Brain pericyte (primary cell): ENCODE measurements at regions not wholly inside any gene's neighbourhood (a gene's known extent, or its start where the extent isn't known, plus 50 kb on each side); places are given as distances from the start of the nearest gene placed in this dataset.
A peak's percentile ranks its signal among the peaks of the same experiment; 100 is the strongest.
"Not testable (repeated sequence)": the region's sequence is repeated elsewhere in the genome, so short reads cannot be mapped to it uniquely, and the experiment has no call there.

Source experiments
- DNase-seq: peaks from one replicate; pipeline ENCODE4 v3.0.0-alpha.2; 2012; ENCODE audit warnings: low read depth, low spot score

DNA sequence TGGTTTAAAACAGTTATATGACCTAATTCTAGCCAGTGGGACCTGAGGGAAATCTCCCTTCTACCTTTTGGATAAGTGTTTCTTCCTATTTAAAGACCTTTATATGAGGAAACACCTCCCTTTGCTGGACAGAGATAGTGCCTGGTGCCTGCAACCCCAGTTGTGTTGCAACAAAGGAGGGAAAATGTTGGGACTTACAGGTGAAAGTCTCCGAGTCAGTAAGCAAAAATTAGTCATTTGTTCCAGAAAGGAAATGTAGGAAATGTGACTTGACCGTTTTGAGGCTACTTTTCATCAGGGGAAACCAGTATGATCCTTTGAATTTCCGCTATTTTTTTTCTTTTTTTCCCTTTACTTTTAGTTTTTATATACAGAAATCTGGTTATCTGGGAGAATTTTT, 165.5 kb downstream of the DKK1 start:
- no peak for DNase-seq

- DNase-seq: no peak
These were observed 168.0 kb downstream of the DKK1 start for GRCh38 chr10:52481986-52482555.

GRCh38 chr10:52483587-52483986, 169.5 kb downstream of the DKK1 start:
- DNase-seq: no peak

GRCh38 chr10:52484206-52485065, 170.4 kb downstream of the DKK1 start:
- DNase-seq: no peak

- DNase-seq: no peak
These were observed 171.4 kb downstream of the DKK1 start for GRCh38 chr10:52485462-52485861.

- peak; percentile 21 for DNase-seq
These were observed 172.9 kb downstream of the DKK1 start for GRCh38 chr10:52486840-52487611.

- DNase-seq: no peak
These were observed 174.8 kb downstream of the DKK1 start for GRCh38 chr10:52488606-52489485.

DNA sequence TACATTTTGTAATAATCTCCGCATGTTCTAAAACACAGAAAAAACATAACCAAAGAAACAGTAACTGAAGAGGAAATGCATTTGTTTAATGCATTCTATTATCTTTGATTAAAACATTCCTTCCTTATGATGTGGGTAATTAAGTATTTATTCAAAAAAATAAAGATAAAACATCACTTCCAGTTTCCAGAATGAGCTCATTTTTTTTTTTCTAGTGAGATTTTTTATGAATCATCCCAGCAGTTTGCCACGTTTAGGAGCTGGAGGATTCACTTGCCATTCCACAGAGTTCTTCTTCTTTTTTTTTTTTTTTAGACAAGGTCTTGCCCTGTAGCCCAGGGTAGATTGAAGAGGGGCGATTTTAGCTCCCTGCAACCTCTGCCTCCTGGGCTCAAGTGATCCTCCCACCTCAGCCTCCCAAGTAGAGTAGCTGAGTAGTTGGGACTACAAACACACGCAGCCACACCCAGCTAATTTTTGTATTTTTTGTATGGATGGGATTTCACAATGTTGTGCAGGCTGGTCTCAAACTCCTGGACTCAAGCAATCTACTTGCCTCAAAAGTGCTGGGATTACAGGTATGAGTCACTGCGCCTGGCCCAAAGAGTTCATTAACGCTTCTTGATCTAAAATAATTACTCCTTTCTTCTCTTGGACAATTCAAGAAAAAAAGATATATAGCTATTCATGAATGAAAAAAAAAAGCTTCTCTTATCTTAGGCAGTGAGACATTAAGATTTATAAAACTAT, 177.3 kb downstream of the DKK1 start:
- DNase-seq: no peak

DNA sequence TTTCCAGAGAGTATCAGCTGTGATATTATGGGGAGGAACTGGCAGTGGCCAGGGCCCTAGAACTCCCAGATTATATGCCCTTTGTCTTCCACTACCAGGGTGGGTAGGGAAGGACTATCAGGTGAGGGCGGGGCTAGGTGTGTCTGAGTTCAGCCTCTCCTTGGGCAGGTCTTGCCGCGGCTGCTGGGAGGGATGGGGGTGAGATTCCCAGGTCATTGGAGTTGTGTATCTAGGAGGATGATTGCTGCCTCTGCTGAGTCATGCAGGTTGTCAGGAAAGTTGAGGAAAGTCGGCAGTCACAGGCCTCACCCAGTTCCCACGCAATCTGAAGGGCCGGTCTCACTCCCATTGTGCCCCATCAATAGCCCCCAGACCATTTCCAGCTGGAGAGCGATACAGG, 185.2 kb downstream of the DKK1 start:
- no peak for DNase-seq

DNA sequence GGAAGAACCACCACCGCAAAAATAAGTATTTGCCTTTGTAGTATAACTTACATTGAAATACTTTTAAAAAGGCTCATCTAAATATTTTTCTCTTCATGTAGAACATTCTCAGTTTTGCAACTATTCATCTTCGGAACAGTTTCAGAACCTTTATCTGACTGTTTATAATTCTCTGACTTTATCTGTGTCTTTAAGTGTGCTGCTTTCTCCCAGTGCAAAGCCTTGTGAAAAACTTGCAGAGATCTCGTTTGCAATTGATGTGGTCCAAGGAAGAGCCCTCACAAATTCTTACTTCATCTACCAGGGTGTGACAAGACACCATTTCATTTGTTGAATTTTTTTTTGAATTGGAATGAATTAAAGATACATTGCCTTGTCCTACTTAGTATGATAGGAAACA, 186.4 kb downstream of the DKK1 start:
- no peak for DNase-seq

DNA sequence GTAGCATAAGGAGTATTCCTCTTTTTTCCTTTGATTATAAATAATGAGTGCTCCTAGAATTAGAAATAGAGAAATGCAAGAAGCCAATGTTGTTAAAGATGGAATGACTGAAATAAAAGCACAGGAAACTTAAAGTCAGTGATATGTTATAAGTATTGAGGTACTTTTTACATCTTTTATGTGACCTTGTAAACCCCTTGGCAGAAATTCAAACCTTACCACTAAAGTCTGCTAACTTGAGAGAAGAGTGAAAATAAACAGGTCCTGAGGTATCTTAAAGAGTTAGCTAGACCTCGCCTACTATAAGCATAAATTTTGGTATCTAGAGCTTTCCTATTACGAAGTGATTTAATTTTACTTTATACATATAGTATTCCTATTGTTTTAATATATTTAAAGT, 188.2 kb downstream of the DKK1 start:
- DNase-seq: no peak

DNA sequence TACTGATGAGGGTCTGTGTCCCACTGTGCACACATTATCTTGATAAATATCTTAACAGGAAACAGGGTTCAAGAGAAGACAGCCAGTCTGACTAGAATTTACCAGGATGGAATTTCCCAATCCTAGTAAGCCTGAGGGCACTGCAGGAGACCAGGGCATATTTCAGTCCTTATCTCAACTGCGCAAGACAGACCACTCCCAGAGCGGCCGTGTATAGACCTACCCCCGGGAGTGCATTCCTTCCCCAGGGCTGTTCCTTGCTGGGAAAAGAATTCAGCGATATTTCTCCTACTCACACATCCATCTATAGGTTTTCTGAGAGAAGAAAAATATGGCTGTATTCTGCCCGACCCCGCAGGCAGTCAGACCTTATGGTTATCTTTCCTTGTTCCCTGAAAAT, 191.3 kb downstream of the DKK1 start:
- not testable (repeated sequence) for DNase-seq

- no peak for DNase-seq
These were observed 200.4 kb downstream of the DKK1 start for GRCh38 chr10:52514481-52514880.

DNA sequence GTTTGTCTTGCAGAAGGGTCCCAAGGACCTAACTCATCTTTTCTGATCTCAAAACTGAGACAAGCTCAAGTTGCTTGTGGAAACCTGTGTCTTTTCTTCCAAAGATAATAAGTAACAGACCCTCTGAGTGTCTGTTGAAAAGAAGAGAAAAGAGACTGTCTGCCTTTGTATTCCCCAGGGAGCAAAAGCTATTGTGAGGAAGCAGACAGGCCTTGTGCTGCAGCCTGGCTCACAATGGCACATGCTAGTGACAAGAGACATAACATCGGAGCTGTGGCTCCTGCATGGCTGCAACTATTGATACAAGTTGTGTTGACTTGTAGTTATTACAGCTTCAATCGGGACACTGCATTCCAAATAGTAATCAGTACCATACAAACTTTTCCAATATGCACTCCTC, 202.9 kb downstream of the DKK1 start:
- no peak for DNase-seq

DNA sequence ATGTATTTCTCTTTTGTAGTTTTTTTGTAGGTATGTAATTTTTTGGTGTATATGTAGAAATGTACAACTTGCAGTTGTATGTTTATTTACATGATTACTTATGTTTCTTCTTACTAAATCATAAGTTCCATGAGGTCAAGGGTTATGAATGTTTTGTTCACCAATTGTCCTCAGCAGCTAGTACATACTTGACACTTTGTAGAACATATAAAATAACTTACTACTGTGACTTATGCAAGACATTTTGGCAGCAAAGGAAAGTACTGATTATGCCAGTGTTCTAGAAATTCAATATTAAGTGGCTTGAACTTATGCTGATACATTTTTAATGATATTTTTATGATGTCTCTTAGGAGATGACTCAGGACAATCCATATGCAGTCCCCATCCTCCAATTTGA, 209.6 kb downstream of the DKK1 start:
- DNase-seq: no peak

- no peak for DNase-seq
These were observed 211.7 kb downstream of the DKK1 start for GRCh38 chr10:52525761-52526160.

DNA sequence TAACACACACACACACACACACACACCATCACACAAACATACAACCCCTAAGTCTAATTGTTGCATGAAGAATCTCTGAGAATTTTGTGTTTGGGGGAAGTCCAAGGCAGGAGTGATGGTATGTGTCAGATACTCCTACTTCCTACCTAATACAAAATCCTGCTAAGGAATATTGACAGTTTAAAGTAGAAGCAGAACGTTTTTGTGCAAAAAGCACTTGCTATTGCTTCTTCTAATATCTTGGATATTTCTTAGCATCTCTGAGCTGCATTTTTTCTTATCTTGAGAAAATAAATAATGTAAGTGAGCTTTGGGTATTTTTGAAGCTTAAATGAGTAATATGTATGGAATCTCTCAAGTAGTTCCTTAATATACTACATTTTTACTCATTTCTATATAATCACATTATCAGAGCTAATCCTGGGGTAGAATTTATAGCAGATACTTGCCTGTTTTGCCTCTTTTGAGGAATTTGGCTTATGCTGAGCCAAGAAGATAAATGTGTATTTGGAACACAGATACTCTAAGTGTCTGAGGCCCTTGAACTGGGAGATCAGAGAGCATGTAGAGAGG, 212.3 kb downstream of the DKK1 start:
- DNase-seq: no peak

DNA sequence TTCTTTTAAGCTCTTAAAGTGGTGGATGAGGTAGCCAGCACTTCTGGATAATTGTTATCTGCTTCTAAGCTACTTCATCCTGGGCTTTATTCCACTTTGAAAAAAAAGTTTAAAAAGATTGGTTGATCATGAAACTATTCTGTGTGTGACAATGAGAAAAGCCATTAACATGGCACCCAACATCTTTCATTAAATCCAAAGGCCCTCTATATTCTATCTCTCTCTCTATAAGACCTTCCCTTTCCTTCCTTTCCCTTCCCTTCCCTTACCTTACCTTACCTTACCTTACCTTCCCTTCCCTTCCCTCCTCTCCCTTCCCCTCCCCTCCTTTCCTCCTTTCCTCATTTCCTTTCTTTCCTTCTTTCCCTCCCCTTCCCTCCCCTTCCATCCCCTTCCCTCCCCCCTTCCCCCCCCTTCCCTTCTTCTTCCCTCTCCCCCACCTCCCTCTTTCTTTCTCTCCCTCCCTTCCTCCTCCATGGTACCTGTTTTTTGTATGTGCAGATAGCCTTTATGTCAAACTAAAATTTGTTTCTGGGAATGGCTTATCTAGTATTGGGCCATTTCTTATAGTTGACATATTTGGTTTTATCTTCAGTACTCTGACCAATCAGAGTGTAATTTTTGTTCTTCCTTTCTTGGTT, 218.7 kb downstream of the DKK1 start:
- DNase-seq: no peak

GRCh38 chr10:52533986-52534385, 219.9 kb downstream of the DKK1 start:
- no peak for DNase-seq

DNA sequence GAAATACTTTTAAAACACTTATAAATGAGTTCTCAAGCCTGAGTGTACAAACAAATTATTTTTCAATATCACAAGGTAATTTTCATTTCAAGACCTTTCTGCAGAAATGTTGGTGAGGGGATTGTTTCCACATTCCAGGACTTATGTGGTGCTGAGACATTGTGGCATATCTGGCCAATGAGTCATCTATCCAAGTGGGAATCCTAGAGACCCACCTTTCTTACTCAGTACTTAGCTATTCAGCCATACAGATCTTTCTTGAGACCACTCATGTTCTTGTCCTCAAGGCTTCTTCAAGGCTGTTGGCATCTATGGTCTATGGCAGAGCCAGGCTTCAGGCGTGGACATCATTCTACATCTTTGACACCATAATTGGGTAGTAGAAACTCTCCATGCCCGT, 225.4 kb downstream of the DKK1 start:
- DNase-seq: no peak
